GM12892 (cell line): ENCODE measurements at regions not wholly inside any gene's neighbourhood (a gene's known extent, or its start where the extent isn't known, plus 50 kb on each side); places are given as distances from the start of the nearest gene placed in this dataset.

ENCODE experiments used
- POLR2A ChIP-seq: IDR thresholded peaks from 2 replicates; pipeline ENCODE4 v1.6.1; 2011; ENCODE audit warnings: low read depth, low read length, control low read depth
- POLR2AphosphoS5 ChIP-seq: IDR thresholded peaks from 2 replicates; pipeline ENCODE4 v1.6.1; 2011; ENCODE audit warnings: low read depth, low read length, control low read depth

DNA sequence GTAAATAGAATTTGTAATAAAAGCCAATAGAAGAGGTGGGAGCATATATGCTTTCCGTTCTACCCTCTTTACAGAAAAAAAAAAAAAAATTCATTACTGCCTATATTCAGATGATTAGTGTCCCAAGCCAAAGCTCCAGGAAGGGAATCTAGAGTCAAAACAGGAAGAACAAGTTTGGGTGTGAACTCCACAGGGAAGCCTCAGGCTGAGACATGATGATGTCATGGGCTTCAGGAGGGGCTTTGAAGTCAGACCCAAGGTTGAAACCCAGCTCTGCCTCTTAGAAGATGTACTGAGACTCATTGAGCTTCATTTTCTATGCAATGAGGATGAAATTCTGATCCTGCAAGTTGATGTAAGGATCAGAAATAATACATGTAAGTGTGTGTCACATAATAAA lies 250.0 kb upstream of the ADGRL2 start:
- TF ChIP-seq POLR2A (no peak), POLR2AphosphoS5 (no peak)
